ENCODE measurements at regions not wholly inside any gene's neighbourhood (a gene's known extent, or its start where the extent isn't known, plus 50 kb on each side); places are given as distances from the start of the nearest gene placed in this dataset.

GRCh38 chr4:175125410-175126068, 207.4 kb downstream of the ADAM29 start:
- TF ChIP-seq CTCF (optimal IDR thresholded peaks at IDR 0.05 in 1 of 3, IDR thresholded peaks at IDR 0.05 in 1 of 3, conservative IDR thresholded peaks at IDR 0.05 in 1 of 3; ENCODE audit: extremely low read depth in 1 of 3, insufficient read depth in 2 of 3, low read length in 3 of 3) (no peak), EZH2 (IDR thresholded peaks at IDR 0.05; ENCODE audit: low read length) (no peak)

All from keratinocyte (primary cell).